ENCODE measurements at regions not wholly inside any gene's neighbourhood (a gene's known extent, or its start where the extent isn't known, plus 50 kb on each side); places are given as distances from the start of the nearest gene placed in this dataset.
"Not testable (repeated sequence)": the region's sequence is repeated elsewhere in the genome, so short reads cannot be mapped to it uniquely, and the experiment has no call there.

DNA sequence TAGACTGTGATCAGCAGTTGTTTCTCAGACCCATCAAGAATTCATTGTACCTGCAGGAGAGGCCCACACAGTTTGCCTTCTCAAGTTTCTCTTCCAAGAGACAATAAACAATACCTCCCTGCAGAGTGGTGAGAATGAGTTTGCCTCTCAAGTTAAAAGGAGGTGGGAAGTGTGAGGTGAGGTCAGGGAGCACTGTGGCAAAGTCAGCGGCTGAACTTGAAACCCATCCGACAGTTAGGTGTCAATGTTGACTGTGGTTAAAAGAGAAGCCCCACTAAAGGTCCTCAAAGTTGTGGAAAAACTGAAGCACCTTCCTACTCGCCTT, 72.9 kb upstream of the TSC22D1 start:
- Histone ChIP-seq H3K4me1 (ENCODE audit: control insufficient read depth, insufficient read depth, low read length) (no peaks in the 10 kb centered on the region), H3K27ac (ENCODE audit: low read length) (no peak overlapping the region), H3K27me3 (ENCODE audit: control insufficient read depth, insufficient read depth, low read length) (no peaks in the 10 kb centered on the region), H3K36me3 (ENCODE audit: control insufficient read depth, insufficient read depth, low read length) (no peaks in the 10 kb centered on the region), H3K4me3 (ENCODE audit: low read depth in 2 of 2, low read length in 2 of 2) (no peak overlapping the region), H3K9me3 (ENCODE audit: control insufficient read depth, insufficient read depth, low read depth, low read length) (no peaks in the 10 kb centered on the region)
- no peak for DNase-seq (ENCODE audit: low read depth, low spot score)
- ATAC-seq, result no peak
- intact Hi-C loops (cut with micrococcal nuclease; ENCODE audit: unreplicated experiment) (no loop called here), in situ Hi-C loops (cut with HindIII; ENCODE audit: low pct_unique_long_range_greater_than_20kb, low sequenced_read_pairs) (no loop called here)
- ChIA-PET CTCF (no interaction called here), POLR2A (no interaction called here)
- TF ChIP-seq SIN3A (IDR thresholded peaks at IDR 0.05; ENCODE audit: borderline replicate concordance, insufficient read depth, low read depth, low read length) (no peak), TCF7L2 (IDR thresholded peaks at IDR 0.05; ENCODE audit: low read depth, low read length) (no peak), POLR2AphosphoS5 (IDR thresholded peaks at IDR 0.05; ENCODE audit: low read depth, low read length) (no peak)
- TF ChIP-seq, protein P1, sequence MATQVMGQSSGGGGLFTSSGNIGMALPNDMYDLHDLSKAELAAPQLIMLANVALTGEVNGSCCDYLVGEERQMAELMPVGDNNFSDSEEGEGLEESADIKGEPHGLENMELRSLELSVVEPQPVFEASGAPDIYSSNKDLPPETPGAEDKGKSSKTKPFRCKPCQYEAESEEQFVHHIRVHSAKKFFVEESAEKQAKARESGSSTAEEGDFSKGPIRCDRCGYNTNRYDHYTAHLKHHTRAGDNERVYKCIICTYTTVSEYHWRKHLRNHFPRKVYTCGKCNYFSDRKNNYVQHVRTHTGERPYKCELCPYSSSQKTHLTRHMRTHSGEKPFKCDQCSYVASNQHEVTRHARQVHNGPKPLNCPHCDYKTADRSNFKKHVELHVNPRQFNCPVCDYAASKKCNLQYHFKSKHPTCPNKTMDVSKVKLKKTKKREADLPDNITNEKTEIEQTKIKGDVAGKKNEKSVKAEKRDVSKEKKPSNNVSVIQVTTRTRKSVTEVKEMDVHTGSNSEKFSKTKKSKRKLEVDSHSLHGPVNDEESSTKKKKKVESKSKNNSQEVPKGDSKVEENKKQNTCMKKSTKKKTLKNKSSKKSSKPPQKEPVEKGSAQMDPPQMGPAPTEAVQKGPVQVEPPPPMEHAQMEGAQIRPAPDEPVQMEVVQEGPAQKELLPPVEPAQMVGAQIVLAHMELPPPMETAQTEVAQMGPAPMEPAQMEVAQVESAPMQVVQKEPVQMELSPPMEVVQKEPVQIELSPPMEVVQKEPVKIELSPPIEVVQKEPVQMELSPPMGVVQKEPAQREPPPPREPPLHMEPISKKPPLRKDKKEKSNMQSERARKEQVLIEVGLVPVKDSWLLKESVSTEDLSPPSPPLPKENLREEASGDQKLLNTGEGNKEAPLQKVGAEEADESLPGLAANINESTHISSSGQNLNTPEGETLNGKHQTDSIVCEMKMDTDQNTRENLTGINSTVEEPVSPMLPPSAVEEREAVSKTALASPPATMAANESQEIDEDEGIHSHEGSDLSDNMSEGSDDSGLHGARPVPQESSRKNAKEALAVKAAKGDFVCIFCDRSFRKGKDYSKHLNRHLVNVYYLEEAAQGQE (IDR thresholded peaks at IDR 0.05; ENCODE audit: insufficient read depth in 1 of 2, low read depth in 2 of 2, low read length in 1 of 2), result no peak
- no TSS peak for BruUV-seq (replicated peaks)

DNA sequence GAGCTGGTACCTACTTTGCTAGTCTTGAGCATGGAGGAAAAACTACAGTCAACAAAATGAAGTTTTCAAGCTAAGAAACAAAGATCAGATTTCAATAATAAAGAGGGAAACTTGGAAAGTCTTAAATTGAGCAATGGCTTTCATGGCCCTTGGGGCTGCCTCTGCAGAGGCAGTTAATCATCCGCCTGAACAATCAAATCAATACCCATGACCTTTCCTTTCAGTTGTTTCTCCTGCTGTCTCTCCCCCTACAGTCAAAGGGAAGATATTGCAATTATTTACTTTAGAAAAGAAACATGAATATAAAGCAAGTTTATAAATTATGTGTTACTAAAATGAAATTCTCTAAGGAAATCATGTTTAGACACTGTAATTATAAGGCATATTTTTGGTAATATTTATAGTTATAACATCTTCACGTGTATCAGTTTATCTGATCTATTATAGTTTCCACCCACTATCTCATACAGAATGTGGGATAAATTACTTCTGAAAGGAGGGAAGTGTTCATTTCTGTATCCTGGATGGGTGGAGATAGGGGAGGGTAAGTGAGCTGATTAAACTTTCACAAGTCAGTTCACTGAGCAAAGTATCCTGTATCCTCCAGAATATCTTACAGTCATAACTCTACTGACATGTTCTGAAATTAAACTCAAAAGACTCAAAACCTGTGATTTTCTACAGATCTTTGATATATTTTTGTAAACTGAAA, 72.4 kb upstream of the TSC22D1 start:
- Histone ChIP-seq H3K4me3 (ENCODE audit: low read depth in 2 of 2, low read length in 2 of 2) (no peak overlapping the region), H3K4me1 (ENCODE audit: control insufficient read depth, insufficient read depth, low read length) (no peaks in the 10 kb centered on the region), H3K36me3 (ENCODE audit: control insufficient read depth, insufficient read depth, low read length) (no peaks in the 10 kb centered on the region), H3K9me3 (ENCODE audit: control insufficient read depth, insufficient read depth, low read depth, low read length) (no peaks in the 10 kb centered on the region), H3K27me3 (ENCODE audit: control insufficient read depth, insufficient read depth, low read length) (no peaks in the 10 kb centered on the region), H3K27ac (ENCODE audit: low read length) (no peak overlapping the region)
- ChIA-PET POLR2A (no interaction called here), CTCF (interaction anchor here (0.7 kb wide), 1 partner anchor 169 kb away, joined by 4 read pairs; no protein-coding TSS in a partner anchor)
- TF ChIP-seq, protein P2, sequence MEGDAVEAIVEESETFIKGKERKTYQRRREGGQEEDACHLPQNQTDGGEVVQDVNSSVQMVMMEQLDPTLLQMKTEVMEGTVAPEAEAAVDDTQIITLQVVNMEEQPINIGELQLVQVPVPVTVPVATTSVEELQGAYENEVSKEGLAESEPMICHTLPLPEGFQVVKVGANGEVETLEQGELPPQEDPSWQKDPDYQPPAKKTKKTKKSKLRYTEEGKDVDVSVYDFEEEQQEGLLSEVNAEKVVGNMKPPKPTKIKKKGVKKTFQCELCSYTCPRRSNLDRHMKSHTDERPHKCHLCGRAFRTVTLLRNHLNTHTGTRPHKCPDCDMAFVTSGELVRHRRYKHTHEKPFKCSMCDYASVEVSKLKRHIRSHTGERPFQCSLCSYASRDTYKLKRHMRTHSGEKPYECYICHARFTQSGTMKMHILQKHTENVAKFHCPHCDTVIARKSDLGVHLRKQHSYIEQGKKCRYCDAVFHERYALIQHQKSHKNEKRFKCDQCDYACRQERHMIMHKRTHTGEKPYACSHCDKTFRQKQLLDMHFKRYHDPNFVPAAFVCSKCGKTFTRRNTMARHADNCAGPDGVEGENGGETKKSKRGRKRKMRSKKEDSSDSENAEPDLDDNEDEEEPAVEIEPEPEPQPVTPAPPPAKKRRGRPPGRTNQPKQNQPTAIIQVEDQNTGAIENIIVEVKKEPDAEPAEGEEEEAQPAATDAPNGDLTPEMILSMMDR (IDR thresholded peaks at IDR 0.05), result peak; percentile 51
- TF ChIP-seq, protein P1 (IDR thresholded peaks at IDR 0.05; ENCODE audit: insufficient read depth in 1 of 2, low read depth in 2 of 2, low read length in 1 of 2), result no peak
- intact Hi-C loops (cut with micrococcal nuclease; ENCODE audit: unreplicated experiment), result no loop called here
- DNase-seq (ENCODE audit: low read depth, low spot score) (no peak), ATAC-seq (no peak)
- in situ Hi-C loops (cut with HindIII; ENCODE audit: low pct_unique_long_range_greater_than_20kb, low sequenced_read_pairs), result no loop called here
- no TSS peak for BruUV-seq (replicated peaks)

DNA sequence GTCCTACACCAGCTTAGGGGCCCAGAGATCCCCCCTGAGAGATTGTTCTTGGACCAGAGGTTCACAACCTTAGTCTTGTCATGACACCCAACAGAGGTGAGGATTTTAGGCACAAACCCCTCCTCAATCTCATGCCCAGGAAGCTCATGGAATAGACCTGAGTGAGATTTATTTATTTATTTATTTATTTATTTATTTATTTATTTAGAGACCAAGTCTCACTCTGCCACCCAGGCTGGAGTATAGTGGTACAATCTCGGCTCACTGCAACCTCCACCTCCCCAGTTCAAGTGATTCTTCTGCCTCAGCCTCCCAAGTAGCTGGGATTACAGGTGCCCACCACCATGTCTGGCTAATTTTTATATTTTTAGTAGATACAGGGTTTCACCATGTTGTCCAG, 71.4 kb upstream of the TSC22D1 start:
- BruUV-seq (replicated peaks); H3K27ac ChIP-seq (ENCODE audit: low read length); H3K36me3 ChIP-seq (ENCODE audit: control insufficient read depth, insufficient read depth, low read length); H3K4me1 ChIP-seq (ENCODE audit: control insufficient read depth, insufficient read depth, low read length); H3K9me3 ChIP-seq (ENCODE audit: control insufficient read depth, insufficient read depth, low read depth, low read length); H3K4me3 ChIP-seq (ENCODE audit: low read depth in 2 of 2, low read length in 2 of 2); H3K27me3 ChIP-seq (ENCODE audit: control insufficient read depth, insufficient read depth, low read length); ATAC-seq; intact Hi-C loops (cut with micrococcal nuclease; ENCODE audit: unreplicated experiment); POLR2A ChIA-PET; DNase-seq (ENCODE audit: low read depth, low spot score); CTCF ChIA-PET; in situ Hi-C loops (cut with HindIII; ENCODE audit: low pct_unique_long_range_greater_than_20kb, low sequenced_read_pairs): not testable (repeated sequence)
